ENCODE measurements at regions not wholly inside any gene's neighbourhood (a gene's known extent, or its start where the extent isn't known, plus 50 kb on each side); places are given as distances from the start of the nearest gene placed in this dataset.
"Not testable (repeated sequence)": the region's sequence is repeated elsewhere in the genome, so short reads cannot be mapped to it uniquely, and the experiment has no call there.

DNA sequence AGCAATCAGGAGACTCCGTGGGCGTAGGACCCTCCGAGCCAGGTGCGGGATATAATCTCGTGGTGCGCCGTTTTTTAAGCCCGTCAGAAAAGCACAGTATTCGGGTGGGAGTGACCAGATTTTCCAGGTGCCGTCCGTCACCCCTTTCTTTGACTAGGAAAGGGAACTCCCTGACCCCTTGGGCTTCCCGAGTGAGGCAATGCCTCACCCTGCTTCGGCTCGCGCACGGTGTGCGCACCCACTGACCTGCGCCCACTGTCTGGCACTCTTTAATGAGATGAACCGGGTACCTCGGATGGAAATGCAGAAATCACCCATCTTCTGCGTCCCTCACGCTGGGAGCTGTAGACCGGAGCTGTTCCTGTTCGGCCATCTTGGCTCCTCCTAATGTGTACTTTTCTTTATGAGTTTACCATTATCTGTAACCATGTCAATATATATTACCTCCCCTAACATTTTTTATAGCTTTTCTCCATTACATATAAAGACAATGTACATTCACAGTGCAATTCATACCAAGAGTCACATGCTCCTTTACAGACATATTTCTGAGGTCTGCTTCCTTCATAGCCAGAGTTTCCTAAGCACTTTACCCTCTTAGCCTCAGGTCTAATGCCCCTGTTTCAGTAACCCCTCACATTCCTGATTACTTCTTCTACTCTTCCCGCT lies 71.4 kb upstream of the TLE4 start:
- DNase-seq (ENCODE audit: low read depth in 2 of 2), result not testable (repeated sequence)

DNA sequence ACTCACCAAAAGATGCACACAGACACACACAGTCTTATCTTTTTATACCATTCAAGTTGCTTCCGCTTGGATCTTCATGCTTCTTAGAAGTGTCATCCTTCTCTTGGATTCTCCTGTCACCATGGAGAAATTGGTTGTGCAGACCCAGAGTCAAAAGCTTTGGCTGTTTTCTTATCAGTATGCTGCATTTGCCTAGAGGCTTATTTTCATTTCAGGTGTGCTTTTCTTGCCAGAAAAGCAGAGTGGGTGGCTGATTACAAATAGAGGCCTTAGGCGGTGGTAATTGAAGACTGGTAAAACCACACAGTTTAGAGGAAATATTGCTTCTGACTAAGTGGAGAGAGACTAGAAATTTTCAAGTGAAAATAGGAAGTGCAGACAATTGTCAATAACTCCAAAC lies 70.2 kb upstream of the TLE4 start:
- DNase-seq (ENCODE audit: low read depth in 2 of 2), result no peak

DNA sequence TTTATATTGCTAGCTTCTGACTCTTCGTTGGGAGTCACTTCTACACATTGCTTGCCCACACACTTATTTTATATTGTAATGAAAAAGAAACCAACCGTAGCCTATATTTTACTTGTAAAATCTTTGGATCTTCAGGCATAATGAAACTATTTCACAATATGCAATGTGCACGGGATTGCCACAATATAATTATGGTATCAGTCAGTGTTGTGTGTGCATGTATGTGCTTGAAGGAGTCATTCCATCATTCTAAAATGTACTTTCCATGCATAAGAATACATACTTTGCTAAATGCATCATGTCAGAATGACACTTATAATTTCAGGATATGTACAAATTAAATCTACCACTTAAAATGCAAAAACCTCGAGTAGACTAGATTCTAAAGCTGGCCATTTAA lies 64.0 kb upstream of the TLE4 start:
- no peak for DNase-seq (ENCODE audit: low read depth in 2 of 2)

DNA sequence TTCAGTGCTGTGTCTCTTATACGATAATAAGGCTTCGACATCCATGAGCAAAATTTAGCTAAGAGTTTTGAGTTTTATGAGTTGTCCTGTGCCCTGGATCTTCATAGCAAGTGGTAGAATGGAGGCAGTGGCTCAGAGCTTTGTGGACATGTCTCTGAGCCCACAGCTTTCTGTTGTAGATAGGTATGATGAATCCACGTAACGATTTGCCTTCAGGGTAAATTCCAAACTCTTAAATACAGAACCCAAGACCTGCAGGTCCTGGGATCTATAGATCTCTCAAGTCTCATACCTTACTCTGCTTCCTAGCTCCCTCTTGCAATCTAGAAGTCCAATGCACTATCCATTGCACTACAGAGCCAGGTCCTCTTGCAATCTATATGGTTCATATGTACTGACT lies 59.5 kb upstream of the TLE4 start:
- no peak for DNase-seq (ENCODE audit: low read depth in 2 of 2)

Measured in stimulated activated CD8-positive, alpha-beta memory T cell treated with anti-CD3 and anti-CD28 coated beads, Interleukin-15, amount 100 ng/mL, for 48 hours (primary cell).